SHP77 (cell line): ENCODE measurements at regions not wholly inside any gene's neighbourhood (a gene's known extent, or its start where the extent isn't known, plus 50 kb on each side); places are given as distances from the start of the nearest gene placed in this dataset.
A peak's percentile ranks its signal among the peaks of the same experiment; 100 is the strongest.
"Not testable (repeated sequence)": the region's sequence is repeated elsewhere in the genome, so short reads cannot be mapped to it uniquely, and the experiment has no call there.

Experiments used
- DNase-seq, 2 experiments: peaks; one replicate each; lab custom pipeline; 2025; lab: John Stamatoyannopoulos, UW

DNA sequence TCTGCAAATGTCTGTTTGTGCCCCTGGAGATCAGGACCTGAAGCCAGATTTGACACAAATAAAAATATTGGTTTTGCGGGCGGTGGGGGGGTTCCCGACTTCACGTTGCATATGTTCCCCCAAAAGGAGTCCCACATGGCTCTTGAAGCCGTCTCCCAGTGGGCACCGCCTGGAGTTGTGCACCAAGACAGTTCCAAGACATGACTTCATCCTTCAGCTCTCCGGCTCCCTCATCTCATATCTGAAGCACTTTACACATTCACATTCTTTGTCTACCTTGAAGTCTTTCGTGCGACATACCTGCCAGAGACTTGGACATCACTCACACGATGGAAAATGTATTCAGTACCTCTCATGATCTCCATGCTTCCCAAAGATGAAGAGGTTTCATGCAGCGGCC lies 362.8 kb upstream of the FOXK1 start:
- DNase-seq: no peak

DNA sequence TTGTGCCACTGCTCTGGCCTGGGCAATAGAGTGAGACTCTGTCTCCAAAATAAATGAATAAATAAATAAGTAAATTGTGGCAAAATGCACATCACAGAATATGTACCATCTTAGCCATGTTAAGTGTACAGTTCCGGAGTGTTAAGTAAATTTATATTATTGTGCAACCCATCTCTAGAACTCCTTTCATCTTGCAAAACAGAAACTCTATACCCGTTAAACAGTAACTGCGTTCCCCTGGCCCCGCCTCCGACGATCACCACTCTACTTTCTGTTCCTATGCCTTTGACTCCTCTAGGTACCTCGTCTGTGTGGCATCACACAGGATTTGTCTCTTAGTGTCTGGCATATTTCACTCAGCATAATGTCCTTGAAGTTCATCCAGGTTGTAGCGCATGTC lies 356.4 kb upstream of the FOXK1 start:
- DNase-seq: no peak

- DNase-seq: no peak
Observed at GRCh38 chr7:4331711-4332110, 350.4 kb upstream of the FOXK1 start.

GRCh38 chr7:4338556-4338955 lies 343.5 kb upstream of the FOXK1 start:
- DNase-seq: no peak

- DNase-seq: no peak
Observed at GRCh38 chr7:4343272-4344247, 338.5 kb upstream of the FOXK1 start.

DNA sequence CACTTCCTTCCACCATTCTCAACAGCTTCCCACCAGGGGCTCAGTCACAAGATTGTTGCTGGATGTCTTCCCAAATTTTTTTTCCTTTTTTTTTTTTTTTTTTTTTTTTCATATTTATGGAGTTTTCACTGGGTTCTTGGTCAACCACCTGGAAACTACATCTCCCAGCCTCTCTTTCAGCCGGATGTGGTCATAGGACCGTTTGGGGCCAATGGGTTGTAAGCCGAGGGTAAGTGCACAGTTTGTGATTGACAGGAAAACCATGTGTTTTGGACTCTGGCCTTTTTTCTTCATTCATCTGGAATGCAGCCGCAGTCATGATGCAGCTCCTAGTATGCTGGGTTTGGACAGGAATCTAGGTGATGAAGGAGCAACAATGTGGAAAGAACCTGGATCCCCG lies 337.1 kb upstream of the FOXK1 start:
- DNase-seq: no peak

- no peak for DNase-seq
Observed at GRCh38 chr7:4352069-4352468, 330.0 kb upstream of the FOXK1 start.

DNA sequence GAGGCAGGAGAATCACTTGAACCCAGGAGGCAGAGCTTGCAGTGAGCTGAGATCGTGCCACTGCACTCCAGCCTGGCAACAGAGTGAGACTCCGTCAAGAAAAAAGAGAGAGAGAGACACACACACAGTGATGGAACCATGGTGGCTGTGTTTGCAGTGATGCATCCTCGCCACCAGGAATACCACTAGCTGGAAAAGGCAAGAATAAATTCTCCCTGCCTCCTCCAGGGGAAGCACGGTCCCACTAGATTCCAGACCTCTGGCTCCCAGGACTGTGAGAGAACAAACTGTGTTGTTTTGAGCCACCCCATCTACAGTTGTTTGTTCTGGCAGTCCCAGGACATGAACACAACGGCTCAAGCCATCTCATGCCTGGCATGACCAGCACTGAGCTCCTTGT lies 320.3 kb upstream of the FOXK1 start:
- peak; percentile 2 to 14 for DNase-seq

- no peak for DNase-seq
Observed at GRCh38 chr7:4383584-4383983, 298.5 kb upstream of the FOXK1 start.

DNA sequence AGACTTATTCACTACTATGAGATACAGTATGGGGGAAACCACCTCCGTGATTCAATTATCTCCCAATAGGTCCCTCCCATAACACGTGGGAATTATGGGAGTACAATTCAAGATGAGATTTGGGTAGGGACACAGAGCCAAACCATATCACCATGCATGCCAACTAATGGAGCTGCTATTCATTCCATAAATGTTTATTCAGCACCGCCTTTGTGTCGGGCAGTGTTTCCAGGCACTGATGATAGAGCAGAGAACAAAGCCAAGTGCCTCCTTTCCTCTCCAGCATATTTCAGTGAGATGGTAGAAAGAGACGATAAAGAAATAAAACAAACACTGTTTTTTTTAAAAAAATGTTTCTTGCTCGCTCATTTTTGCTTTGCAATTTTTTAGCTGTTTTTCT lies 295.9 kb upstream of the FOXK1 start:
- DNase-seq: no peak

DNA sequence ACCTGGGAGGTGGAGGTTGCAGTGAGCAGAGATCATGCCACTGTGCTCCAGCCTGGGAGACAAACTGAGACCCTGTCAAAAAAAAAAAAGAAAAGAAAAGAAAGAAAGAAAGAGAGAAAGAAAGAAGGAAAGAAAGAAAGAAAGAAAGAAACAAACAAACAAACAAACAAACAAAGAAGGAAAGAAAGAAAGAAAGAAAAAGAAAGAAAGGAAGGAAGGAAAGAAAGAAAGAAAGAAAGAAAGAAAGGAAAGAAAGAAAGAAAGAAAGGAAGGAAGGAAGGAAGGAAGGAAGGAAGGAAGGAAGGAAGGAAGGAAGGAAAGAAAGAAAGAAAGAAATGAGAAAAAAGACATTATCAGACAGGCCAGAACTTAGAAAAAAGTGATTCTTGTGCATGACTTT lies 291.0 kb upstream of the FOXK1 start:
- DNase-seq: not testable (repeated sequence)

GRCh38 chr7:4394736-4395135 lies 287.4 kb upstream of the FOXK1 start:
- no peak for DNase-seq

DNA sequence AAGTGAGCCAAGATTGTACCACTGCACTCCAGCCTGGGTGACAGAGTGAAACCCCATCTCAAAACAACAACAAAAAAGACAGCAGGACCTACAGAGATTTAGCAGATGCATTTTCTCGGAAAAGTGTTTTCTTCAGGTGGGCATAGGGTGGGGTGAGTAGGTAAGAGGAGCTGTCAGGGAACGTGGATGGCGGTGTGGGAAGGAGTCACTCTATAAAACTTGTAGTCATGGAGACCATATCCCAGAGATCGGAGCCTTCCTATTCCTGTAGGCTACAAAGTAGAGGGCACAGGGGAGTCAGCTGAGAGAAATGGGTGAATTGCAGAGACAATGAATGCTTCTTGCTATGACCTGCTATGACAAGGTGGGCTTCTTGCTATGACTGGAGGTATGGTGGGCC lies 283.0 kb upstream of the FOXK1 start:
- no peak for DNase-seq

DNA sequence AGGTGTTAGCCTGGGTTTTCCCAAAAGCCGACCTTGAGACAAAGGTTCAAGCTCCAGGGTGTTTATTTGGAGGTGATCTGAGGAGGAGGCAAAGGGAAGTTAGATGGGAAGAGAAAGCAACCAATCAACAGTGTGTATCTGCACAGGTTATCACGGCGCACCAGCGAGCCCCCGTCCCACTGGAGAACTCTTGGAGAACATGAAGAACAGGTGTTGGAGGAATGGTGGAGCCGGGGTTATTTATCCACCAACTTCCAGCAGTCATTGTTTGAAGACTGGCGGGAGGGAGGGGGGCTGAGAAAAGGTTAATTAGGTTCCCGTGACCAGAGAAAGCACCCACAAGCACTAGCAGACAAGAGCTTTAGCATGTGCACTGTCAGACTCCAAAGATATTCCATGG lies 282.5 kb upstream of the FOXK1 start:
- DNase-seq: no peak

DNA sequence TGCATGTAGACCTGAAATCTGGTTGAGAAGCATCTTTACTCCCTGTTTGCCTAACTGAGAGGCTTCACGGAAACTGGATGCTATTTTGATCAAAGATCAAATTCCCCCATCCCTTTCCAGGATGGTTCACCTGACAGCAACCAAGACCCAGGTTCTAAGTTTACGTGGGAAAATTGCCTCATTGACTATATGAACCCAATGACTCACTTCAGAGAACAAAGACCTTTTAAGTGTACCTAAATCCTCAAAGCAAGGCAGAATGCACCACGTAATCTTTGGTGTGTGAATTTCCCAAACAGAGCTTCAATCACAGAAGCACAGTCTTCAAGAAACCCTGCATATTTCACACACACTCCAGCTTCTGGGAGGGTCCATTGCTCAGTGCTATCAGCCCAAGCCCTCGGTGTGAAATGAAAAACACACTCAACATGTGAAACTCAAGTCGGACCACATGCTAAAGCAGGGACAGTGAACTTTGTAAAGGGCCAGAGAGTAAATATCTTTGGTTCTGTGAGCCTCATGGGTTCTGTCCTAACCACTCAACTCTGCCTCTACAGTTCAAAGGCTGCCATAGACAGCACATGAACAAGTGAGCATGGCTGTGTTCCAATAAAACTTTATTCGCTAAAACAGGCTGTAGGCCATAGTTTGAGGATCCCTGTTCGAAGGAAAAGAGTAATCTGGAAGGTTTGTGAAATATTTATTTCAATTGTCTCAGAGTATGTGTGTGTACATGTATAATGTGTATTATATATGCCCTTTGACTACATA lies 275.6 kb upstream of the FOXK1 start:
- peak in 1 of 2 experiments; percentile 8 for DNase-seq

DNA sequence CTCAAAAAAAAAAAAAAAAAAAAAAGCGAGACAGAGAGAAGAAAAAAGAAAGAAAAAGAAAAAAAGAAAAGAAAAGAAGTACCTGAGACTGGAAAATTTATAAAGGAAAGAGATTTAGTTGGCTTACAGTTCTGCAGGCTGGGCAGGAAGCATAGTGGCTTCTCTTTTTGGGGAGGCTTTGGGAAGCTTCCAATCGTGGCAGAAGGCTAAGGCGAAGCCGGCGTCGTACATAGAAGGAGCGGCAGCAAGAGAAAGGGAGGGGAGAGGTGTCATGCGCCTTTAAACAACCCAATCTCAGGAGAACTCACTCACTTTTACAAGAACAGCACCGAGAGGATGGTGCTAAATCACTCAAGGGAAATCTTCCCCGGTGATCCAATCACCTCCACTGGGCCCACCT lies 272.1 kb upstream of the FOXK1 start:
- no peak for DNase-seq

DNA sequence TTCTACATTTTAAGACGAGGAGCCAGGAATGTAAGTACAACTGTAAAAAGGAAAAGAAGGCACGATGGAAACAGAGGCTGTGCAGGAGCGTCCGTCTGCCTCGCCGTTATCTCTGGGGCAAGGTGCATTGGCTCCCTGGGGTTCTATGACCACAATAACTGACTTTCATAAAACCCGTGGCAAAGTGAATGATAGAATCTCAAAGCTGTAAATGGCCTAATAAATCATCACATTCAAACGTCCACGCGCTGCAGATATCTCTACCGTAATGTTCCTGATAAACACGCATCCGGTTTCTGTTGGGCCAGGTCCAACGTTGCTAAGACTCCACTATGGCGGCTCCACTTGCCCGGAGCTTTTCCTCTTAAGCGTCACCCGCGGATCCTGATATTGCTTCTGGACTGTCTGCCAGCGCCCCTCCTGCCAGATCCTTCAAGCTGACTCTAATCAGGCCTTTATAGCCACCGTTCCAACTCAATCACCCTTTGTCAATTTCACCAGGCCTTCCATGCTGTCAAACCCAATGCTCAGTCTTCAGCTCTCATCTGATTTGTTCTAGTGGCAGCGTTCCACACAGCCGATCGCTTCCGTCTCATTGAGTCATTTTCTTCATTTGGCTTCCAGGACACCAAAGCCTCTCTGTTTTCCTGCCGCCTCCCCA lies 265.6 kb upstream of the FOXK1 start:
- DNase-seq: no peak

GRCh38 chr7:4428526-4428925 lies 253.6 kb upstream of the FOXK1 start:
- DNase-seq: no peak

DNA sequence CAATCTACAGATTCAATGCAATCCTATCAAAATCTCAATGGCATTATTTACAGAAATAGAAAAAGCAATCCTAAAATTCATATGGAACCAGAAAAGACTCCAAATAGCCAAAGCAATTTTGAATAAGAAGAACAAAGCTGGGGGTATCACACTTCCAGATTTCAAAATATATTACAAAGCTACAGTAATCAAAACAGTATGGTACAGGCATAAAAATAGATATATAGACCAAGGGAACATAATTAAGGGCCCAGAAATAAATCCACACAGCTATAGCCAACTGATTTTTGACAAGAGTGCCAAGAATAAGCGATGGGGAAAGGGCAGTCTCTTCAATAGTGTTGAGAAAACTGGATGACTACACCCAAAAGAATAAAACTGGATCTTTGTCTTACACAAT lies 251.9 kb upstream of the FOXK1 start:
- DNase-seq: no peak

- no peak for DNase-seq
Observed at GRCh38 chr7:4434306-4434705, 247.8 kb upstream of the FOXK1 start.

GRCh38 chr7:4436361-4436895 lies 245.7 kb upstream of the FOXK1 start:
- DNase-seq: no peak

GRCh38 chr7:4436936-4437335 lies 245.2 kb upstream of the FOXK1 start:
- no peak for DNase-seq
